MM.1S (cell line): ENCODE measurements at regions not wholly inside any gene's neighbourhood (a gene's known extent, or its start where the extent isn't known, plus 50 kb on each side); places are given as distances from the start of the nearest gene placed in this dataset.

Experiments used
- CTCF ChIP-seq: fragments of 300-600 bp; sonication (generic); IDR thresholded peaks from 2 replicates; pipeline ENCODE4 v1.5.1; 2016; ENCODE audit warnings: antibody characterized with exemption, low read length, mixed read lengths
- EZH2 ChIP-seq: fragments of 300-600 bp; sonication (generic); optimal IDR thresholded peaks from 2 replicates; pipeline ENCODE3; 2017; ENCODE audit warnings: low read depth, mild to moderate bottlenecking, antibody characterized with exemption, low read length, mixed read lengths
- EZH2phosphoT487 ChIP-seq: fragments of 300-600 bp; sonication (generic); IDR thresholded peaks from 2 replicates; pipeline ENCODE4 v1.6.1; 2018; ENCODE audit warnings: antibody characterized with exemption, low read length

DNA sequence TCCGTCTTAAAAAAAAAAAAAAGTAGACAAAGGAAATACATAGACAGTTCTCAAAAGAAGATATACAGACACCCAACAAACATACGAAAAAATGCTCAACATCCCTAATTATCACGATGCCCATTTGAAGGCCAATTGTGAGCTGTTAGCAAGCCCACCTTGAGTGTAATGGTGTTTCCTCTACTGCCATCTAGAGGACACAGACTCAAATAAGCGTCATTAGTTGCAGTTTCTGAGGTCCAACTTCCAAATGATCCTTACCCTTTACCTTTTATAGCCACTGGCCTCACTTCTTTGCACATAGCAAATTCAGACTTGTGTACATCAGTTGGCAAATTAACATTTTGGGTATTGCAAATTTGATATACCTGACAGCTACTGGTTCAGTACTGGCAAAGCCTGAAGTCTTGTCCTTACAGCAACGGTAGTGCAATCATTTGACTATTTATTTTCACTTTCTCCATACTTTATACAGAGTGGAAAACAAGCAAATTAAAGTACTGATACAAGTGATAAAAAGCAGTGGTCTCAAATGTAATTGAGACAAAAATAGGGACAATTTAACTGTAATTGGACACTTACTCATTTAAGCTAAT, 536.3 kb upstream of the EEF2KMT start:
- TF ChIP-seq CTCF (peak; percentile 54), EZH2phosphoT487 (no peak), EZH2 (no peak)
